ENCODE measurements at regions not wholly inside any gene's neighbourhood (a gene's known extent, or its start where the extent isn't known, plus 50 kb on each side); places are given as distances from the start of the nearest gene placed in this dataset.

DNA sequence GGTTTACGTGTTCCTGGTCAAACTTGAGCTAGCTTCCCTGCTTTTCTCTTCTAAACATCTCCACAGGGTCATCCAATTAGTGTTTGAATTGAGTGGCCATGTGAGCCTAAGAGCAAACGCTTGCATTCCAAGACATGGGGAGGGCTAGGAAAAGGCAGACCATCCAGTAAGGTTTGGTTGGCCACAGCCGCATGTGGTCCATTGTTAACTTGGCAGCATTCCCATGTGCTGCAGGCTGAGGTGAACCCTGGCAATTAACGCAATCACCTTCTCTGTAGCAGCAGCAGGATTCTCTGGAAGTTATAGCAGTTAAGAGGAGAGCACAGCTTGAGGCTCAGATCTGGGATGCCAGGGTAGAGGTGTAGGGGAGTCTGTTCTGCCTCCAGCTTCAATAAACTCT is 502.2 kb upstream of the LMCD1 start:
- no peak overlapping the region for H3K4me3 ChIP-seq (ENCODE audit: low read depth, low read length)
- no peak for TF ChIP-seq POLR2A (IDR thresholded peaks at IDR 0.05; ENCODE audit: extremely low read depth, insufficient read length)
- no peak for TF ChIP-seq MYC (IDR thresholded peaks at IDR 0.05; ENCODE audit: low read depth, low read length)
- TF ChIP-seq, protein P1, sequence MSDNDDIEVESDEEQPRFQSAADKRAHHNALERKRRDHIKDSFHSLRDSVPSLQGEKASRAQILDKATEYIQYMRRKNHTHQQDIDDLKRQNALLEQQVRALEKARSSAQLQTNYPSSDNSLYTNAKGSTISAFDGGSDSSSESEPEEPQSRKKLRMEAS (IDR thresholded peaks at IDR 0.05; ENCODE audit: low read depth, low read length), result no peak
- TF ChIP-seq, protein P2, sequence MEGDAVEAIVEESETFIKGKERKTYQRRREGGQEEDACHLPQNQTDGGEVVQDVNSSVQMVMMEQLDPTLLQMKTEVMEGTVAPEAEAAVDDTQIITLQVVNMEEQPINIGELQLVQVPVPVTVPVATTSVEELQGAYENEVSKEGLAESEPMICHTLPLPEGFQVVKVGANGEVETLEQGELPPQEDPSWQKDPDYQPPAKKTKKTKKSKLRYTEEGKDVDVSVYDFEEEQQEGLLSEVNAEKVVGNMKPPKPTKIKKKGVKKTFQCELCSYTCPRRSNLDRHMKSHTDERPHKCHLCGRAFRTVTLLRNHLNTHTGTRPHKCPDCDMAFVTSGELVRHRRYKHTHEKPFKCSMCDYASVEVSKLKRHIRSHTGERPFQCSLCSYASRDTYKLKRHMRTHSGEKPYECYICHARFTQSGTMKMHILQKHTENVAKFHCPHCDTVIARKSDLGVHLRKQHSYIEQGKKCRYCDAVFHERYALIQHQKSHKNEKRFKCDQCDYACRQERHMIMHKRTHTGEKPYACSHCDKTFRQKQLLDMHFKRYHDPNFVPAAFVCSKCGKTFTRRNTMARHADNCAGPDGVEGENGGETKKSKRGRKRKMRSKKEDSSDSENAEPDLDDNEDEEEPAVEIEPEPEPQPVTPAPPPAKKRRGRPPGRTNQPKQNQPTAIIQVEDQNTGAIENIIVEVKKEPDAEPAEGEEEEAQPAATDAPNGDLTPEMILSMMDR (IDR thresholded peaks at IDR 0.05; ENCODE audit: low read depth, low read length), result no peak
- DNase-seq (ENCODE audit: low read depth), result no peak

DNA sequence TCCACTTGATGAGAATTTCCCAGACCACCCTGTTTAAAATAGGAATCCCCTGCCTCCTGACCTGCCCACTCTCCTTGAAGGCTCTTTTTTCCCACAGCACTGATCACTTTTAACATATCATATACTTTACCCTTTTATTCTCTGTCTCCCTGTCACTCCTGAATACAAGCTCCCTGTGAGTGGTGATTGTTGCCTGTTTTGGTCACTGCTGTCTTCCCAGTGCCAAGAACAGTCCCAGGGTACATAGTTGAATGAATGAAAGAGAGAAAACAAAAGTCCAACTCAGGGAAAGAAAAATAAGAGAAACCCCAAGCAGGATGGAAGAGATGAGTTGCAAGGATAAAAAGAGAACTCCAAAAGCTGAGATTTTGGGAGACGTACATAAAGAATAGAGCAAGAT is 500.3 kb upstream of the LMCD1 start:
- no peak for DNase-seq (ENCODE audit: low read depth)
- TF ChIP-seq, protein P1 (IDR thresholded peaks at IDR 0.05; ENCODE audit: low read depth, low read length), result no peak
- no peak for TF ChIP-seq MYC (IDR thresholded peaks at IDR 0.05; ENCODE audit: low read depth, low read length)
- no peak for TF ChIP-seq POLR2A (IDR thresholded peaks at IDR 0.05; ENCODE audit: extremely low read depth, insufficient read length)
- TF ChIP-seq, protein P2 (IDR thresholded peaks at IDR 0.05; ENCODE audit: low read depth, low read length), result no peak

DNA sequence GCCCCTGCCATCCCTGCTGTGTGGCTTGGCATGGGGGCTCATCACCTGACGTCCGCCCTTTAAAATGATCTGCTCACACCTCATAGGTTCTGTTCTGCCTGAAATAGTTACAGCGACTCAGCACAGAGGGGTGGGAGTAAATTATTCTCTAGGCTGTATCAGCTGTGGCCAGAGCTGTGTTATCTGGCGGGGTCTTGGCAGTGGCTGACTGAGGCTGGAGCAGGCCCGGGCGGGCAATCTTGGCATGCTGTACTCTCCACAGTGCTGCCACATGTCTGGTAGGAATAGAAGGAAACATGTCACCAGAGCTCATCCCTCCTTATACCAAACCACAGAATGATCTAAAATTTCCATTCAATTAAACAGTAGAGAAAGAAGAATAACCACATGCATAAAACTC is 499.9 kb upstream of the LMCD1 start:
- TF ChIP-seq, protein P2 (IDR thresholded peaks at IDR 0.05; ENCODE audit: low read depth, low read length), result no peak
- TF ChIP-seq MYC (IDR thresholded peaks at IDR 0.05; ENCODE audit: low read depth, low read length) (no peak), POLR2A (IDR thresholded peaks at IDR 0.05; ENCODE audit: extremely low read depth, insufficient read length) (no peak)
- TF ChIP-seq, protein P1 (IDR thresholded peaks at IDR 0.05; ENCODE audit: low read depth, low read length), result no peak
- DNase-seq (ENCODE audit: low read depth), result no peak
- no peak overlapping the region for H3K4me3 ChIP-seq (ENCODE audit: low read depth, low read length)

More for the DNA sequence above, 500.3 kb upstream of the LMCD1 start:
- no peak overlapping the region for H3K4me3 ChIP-seq (ENCODE audit: low read depth, low read length)

DNA sequence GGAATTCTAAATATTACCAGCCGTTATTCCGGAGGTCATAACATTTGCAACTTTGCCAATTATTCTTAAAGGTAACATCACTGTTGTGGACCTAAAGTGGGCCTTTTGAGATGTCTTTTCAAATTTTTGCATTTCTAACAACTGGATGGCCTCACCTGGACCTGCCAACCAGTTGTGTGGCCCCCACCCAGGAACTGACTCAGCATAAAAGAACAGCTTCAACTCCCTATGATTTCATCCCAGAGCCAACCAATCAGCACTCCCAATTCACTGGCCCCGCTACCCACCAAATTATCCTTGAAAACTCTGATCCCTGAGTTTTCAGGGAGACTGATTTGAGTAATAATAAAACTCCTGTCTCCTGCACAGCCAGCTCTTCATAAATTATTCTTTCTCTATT is 489.7 kb upstream of the LMCD1 start:
- no peak for TF ChIP-seq MYC (IDR thresholded peaks at IDR 0.05; ENCODE audit: low read depth, low read length)
- H3K4me3 ChIP-seq (ENCODE audit: low read depth, low read length), result no peak overlapping the region

DNA sequence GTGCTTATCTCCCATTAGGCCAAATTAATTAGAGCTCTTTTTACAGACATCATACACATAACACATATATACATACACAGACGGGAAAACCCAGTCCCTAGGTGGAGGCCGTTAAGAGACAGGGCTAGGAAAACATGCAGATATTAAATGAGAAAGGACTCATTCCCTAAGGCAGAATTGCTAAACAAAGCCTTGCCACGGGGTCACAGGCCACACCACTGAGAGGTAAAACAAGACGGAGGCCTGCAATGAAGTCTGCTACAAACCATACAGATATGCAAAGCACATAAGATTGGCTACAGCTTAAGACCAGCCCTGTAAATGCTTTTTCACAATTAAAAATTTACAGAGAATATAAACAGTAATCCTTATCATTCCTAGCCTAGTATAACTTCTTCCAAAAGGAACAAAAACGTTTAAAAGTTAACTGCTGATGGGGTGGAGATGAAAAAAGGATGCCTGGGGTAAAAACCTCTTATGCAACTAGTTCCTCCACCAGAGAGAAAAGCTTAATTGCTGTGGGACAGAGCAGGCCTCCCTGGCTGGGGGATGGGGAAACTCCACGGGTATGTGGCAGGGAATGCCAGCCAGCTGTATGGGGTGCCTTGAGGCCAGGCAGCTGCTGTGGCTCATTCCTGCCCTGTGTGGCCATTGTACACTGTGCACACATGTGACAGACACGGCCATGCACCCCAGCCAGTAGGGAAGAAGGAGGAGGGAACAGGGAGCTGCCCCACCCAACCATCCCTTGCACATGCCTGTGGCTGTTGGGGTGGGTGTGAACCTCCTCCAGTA is 481.4 kb upstream of the LMCD1 start:
- TF ChIP-seq, protein P2 (IDR thresholded peaks at IDR 0.05; ENCODE audit: low read depth, low read length), result no peak
- no peak for TF ChIP-seq POLR2A (IDR thresholded peaks at IDR 0.05; ENCODE audit: extremely low read depth, insufficient read length)
- TF ChIP-seq, protein P1 (IDR thresholded peaks at IDR 0.05; ENCODE audit: low read depth, low read length), result no peak
- DNase-seq (ENCODE audit: low read depth), result no peak
- no peak overlapping the region for H3K4me3 ChIP-seq (ENCODE audit: low read depth, low read length)

More for the DNA sequence above, 489.7 kb upstream of the LMCD1 start:
- DNase-seq (ENCODE audit: low read depth), result no peak

DNA sequence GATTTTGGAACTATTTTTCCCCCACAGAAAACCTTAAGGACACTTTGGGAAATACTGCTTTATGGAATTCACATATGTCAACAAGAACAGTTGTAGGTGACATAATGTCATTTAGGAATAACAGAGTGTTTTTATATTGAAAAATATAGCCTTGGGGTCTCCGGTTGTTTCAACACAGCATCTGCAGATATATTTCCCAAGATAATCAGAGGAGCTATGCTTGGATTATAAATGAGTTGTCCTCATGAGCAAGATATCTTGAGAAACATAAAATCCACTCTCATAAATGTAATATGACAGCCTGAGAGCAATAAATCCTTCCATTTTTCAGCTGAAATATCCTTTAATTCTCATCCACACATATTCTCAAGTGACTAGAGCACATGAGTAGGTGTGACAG is 473.7 kb upstream of the LMCD1 start:
- no peak overlapping the region for H3K4me3 ChIP-seq (ENCODE audit: low read depth, low read length)
- DNase-seq (ENCODE audit: low read depth), result no peak
- TF ChIP-seq POLR2A (IDR thresholded peaks at IDR 0.05; ENCODE audit: extremely low read depth, insufficient read length) (no peak), MYC (IDR thresholded peaks at IDR 0.05; ENCODE audit: low read depth, low read length) (no peak)
- TF ChIP-seq, protein P1 (IDR thresholded peaks at IDR 0.05; ENCODE audit: low read depth, low read length), result no peak
- TF ChIP-seq, protein P2 (IDR thresholded peaks at IDR 0.05; ENCODE audit: low read depth, low read length), result no peak

Measured in NB4 (cell line).